HG03432 (cell line): ENCODE measurements at regions not wholly inside any gene's neighbourhood (a gene's known extent, or its start where the extent isn't known, plus 50 kb on each side); places are given as distances from the start of the nearest gene placed in this dataset.

Experiments used
- ATAC-seq: cut with Tn5 transposase; IDR thresholded peaks from one replicate; pipeline ENCODE4 v1.9.1; 2021; ENCODE audit warnings: mild to moderate bottlenecking, moderate library complexity; ENCODE audit not compliant: unreplicated experiment

DNA sequence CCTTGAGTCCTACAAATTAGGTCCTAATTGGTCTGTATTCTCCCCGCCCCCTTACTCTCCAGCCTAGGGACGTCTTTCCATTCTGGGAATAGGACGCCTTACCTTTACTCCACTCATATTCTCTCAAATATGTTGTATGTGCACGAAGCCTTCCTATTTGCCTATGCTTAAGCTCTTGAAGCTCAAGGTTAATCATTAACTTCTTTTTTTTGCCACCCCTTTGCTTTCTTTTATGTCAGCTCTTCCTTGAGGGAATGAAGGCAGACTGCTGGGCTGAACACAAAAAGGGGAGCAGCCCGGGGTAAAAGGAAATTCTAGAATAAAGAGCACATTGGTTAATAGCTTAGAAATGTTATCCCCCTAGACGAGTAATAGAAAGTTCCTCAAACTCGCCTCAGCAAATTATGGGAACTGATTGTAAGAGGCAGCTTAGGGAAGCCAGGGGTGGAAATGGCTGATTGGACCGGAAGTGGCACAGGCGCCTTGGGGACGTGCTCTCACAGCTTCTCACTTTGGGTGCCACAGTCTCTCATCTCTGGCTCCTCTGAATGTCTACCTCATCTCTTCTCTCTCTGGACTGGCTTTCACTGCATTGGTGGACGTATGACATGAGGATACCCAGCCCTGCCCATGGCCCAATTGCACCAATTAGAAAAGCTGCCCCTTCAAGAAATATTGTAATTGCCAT, 122.3 kb upstream of the IL12B start:
- no peak for ATAC-seq

DNA sequence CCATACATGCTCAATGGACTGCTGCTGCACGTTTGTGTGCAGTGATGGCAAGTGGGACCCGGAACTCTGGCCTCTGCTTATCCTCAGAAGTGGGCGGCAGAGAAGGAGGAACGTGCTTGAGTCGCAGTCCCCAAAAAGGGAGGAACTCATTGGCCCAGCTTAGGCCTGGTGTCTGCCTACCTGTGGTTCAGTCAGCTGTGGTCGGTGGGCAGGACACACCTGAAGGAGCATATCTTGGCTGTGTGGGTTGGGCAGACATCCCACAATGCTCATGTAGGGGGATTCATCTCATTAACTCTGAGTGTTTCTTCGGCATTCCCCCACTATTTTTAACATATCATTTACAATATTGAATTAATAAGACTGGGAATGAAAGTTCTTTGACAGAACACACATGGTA, 122.9 kb upstream of the IL12B start:
- no peak for ATAC-seq

DNA sequence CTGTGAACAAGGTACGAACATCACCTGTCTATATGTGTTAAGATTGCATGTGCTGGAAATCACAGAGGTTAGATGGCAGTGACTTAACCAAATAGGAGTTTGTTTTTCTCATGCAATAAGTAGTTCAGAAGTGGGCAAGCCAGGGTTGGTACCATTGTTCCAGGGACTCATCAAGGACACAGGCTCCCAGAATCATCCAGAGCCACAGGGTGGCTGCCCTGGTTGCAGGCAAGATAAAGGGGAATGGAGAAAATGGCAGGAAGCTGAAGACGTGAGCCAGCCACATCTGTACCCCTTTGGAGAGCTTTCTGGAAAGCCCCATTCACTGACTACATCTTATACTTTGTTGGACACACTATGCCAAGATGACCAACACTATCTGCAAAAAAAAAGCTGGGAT, 126.0 kb upstream of the IL12B start:
- peak; percentile 5 for ATAC-seq

DNA sequence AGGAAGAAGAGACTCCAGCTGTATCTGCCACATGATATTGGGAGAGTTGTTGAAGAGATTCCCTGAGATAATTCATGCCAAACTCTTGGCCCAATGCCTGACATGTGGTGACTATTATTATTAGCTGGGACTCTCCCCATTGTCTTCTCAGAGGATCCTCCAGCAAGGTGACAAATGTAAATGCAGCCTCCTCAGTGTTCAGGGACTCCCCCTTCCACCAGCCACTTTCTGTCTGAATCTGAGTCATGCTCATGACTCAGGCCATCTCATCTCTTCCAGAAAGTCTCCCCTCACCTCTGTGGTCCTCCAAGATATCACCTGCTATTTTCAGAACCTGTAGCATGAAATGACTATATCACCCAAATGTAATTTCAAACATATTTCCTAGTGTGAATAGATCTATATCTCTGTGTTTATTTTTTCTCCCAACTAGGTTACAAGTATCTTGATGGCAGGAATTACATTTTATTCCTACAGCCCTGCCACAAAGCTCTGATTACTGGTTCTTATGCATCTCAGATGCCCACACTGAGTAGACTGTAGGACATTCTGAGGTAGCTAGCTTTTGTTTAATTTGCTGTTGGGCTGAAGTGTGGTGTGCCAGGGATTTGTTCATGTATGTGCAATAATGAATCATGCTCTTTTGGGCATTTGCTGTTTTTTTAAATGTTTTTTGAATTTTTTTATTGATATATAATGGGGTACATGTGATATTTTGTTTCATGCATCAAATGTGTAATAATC, 126.6 kb upstream of the IL12B start:
- ATAC-seq: peak; percentile 86

DNA sequence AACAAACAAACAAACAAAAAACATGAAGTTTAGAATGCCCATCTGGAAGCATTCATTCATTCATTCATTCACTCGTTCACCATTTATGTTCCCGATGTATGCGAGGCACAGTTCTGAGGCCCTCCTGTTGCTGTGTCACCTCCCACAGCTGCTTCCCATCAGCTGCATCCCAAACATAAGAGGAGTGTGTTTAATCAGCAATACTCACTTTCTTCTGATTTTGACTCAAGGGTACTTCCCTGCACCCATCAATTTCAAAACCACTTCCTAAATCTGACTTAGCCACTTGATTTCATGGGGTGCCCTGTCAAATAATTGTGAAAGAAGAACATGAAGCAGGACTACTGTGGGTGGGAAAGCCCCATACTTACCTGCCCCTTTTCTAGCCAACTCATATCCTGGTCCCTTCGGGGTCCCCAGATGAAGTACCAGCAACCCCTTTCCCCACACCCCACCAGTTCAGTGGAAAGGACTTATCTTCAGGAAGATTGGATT, 128.0 kb upstream of the IL12B start:
- ATAC-seq: peak; percentile 49

DNA sequence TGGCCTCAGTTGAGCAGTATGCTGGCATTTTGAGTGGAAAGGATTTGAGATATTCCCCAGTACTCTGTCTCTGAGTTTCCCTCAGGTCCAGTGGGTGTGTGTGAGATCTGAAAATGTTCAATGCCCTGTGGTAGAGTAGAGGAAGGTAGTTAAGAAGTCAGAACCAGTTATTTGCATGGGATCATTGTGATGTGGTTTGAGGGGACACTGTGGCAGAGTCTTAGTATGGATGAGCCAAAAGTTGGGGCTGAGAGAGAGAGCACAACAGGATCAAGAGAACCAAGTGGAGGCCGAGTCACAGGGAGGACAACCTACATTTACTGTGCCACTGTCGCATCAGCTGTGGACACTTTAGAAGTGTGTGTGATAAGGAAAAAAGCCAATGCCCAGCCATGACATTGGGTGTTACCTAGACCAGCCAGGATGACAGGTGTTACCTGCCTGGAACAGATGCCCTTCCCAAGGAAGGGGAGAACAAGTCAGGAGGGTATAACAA, 128.9 kb upstream of the IL12B start:
- ATAC-seq: no peak

DNA sequence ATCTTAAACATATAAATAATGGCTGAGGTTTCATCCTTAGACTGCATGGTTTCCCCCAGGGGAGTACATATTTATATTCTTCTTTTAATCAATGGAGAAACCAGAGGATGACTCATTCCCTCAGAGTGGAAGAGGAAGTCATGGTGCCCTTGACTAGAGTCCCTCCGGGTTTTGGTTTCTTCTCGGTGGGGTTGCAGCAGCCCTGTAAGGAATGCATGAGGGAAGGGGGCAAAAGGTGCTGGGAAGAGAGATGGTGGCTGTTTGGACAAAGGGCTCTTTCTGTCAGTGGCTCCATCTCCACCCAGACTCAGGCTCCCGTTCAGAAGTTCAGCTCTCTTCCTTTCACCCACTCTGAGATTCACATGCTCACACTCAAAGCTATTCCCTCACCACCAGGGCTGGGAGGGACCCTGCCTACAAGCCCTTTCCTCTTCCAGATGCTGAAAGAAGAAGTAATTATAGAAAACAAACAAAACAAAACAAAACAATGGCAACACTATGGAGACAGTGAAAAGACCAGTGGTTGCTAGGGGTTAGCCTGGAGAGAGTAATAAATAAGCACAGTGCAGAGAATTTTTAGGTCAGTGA, 129.8 kb upstream of the IL12B start:
- peak; percentile 18 for ATAC-seq

DNA sequence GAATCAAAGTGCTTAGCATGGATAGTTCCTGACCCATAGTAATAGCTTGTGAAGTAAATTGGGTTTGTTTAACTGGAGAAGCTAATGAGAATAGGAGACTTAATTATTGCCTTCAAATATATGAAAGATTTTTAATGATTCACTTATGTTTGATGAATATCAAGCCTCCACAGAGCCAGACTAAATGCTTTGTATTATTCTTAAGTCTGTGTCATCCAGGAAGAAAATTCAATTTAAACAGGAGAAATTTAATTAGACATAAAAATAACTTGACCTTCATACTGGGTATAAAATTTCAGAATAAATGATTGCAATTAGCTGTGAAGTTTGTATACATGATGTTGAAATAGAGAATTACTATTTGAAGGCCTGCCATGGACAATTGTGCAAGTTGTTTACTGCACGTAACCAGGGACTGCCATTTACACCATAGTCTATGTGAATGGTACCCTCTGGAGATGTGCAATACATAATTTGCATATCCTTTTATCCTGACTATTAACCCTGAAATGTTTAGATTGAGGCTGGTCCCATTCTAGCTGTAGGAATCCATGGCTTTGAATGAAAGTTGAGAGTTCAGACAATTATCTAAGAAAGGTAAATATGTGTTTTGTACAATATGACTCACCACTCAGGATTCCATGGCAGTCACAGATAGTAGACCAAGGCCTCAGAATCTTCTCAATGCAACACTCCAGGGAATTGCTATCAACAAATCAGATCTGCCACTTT, 133.5 kb upstream of the IL12B start:
- no peak for ATAC-seq

DNA sequence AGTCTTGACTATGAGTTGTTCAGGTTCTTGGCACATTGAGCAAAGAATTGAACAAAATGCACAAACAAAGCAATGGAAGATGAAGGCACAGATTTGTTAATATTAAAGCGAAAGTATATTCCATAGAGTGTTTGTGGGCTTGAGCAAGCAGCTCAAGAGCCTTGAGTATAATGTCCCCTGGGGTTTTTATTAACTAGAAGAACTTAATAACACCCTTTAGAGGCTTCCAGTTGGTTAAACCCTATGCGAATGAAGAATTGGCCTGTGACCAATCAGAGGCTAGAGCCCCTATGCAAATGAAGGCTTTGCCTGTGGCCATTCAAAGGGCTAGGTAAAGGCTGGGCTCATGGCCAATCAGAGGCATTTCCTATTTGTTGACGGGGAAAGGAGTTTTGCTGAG, 135.3 kb upstream of the IL12B start:
- no peak for ATAC-seq

DNA sequence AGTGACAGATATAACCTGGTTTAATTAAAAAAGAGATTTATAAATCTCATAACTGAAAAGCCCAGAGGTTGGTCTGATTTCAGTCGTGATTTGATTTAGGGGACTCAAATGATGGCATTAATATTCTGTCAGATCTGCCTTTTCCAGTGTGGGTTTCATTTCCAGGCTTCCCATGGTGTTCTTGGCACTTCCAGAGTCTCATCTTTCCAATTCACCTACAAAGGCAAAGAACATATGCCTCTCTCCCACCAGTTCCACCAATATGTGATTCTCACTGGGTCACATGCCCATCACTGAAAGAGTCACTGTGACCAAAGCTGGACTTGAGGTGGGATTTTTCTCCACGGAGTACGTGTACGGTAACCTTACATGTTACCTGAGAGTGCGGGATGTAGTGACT, 137.4 kb upstream of the IL12B start:
- no peak for ATAC-seq

DNA sequence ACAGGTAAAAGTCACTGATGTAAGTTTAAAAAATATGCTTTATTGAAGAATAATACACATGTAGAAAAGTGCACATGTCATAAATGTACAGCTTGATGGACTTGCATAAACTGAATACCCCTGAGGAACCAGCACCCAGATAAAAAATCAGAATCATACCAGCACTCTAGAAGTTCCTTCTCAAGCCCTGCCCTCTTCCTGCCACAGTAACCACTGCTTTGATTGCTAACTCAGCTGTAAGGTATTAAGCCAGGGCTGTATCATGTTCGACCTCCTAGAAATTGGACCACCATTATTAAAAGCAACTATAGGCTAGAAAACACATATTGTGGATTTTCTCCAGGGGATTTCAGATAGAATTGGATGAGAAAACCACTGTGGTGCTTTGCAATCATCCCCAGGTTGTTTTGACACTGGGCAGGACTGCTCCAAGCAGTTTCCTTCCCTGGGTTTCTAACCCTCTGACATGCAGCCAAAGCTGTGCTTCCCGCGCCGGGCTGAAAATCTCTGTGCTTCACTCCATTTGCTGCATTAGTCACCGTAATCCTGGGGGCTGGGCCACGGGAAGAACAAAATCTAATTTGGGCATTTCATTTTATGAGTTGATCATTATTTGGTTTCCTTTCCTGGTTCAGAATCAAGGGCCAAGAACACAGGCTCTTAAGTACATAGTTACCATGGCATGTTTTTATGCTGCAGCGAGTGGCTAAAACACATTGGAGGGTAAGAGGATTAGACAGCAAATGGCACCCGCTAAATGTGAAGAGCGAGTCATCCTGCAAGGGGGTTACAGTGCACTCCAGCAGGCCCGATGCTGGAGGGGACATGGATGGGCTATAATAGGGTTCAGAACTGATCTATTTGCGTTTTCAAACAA, 139.4 kb upstream of the IL12B start:
- peak; percentile 85 for ATAC-seq

DNA sequence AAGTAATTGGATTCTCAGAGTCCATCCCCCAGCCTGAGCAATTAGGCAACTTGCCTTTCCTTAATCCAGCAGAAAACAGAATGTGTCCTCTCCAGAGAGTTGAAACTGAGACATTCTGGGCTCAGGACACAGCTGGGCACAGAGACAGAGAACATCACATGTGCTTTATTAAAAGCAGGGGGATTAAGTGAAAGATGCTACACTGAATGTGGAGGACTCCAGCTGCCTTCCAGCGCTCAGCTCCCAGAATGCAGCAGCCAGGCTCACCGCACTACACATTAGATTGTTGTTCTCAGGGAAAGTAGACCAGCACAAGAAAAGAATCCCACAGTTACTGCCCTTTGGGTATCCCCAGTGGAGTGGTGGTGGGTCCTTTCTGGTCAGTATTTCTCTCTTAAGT, 141.6 kb upstream of the IL12B start:
- no peak for ATAC-seq

DNA sequence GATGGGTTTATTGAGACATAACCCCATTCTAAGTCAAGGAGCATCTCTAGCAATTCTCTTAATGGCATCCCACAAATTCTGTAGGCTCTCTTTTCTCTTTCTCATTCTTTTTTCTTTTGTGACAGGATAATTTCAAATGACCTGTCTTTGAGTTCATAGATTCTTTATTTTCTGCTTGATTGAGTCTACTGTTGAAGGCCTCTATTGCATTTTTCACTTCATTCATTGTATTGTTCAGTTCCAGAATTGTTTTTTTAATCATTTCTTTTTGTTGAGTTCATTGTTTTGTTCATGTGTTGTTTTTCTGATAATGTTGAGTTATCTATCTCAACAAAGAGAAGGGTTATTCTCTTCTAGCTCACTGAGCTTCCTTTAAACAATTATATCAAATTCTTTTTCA, 144.7 kb upstream of the IL12B start:
- no peak for ATAC-seq

DNA sequence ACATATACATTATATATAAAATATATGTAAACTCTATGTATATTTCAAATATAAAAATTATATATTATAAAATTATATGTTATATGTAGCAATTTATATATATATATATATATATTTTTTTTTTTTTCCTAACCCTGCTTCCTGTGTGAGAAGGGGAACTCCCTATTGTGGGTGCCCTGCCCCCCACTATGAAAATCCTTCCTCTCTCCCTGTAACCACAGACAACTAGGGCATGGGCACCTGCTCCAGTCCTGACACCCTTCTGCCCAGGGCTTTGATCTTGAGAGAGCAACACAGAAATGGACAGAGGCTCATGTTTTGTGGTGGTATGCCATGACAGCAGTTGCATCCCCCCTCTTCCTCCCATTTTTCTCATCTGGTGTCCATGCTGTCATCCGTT, 148.7 kb upstream of the IL12B start:
- ATAC-seq: no peak

DNA sequence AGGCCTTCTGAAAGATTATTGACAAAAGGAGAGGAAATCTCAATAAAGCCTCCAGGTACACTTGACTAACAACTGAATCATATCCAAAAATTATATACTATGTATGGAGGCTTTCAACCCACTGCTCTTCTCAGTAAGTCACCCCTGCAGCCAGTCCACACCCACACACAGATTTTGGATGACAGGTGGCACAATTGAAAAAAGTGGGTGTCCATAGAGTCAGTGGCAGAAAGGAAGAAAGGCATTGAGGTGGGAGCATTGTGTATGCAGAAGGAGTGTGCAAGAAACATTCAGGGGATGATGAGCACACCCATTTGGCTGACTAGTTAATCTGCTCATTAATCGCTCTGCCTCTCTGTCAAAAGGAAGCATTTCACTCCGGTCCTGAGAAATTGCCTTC, 150.6 kb upstream of the IL12B start:
- no peak for ATAC-seq

DNA sequence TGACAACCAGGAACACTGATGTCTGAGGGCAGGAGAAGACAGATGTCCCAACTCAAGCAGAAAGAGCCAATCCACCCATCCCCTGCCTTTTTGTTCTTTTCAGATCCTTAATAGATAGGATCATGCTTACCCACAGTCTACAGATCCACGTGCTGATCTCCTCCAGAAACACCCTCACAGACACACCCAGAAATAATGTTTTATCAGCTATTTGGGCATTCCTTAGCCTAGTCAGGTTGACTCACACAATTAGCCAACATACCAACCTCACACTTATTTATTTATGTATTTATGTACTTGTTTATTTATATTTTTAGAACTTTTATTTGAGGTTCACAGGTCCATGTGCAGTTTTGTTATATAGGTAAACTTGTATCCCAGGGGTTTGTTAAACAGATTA, 151.5 kb upstream of the IL12B start:
- no peak for ATAC-seq

DNA sequence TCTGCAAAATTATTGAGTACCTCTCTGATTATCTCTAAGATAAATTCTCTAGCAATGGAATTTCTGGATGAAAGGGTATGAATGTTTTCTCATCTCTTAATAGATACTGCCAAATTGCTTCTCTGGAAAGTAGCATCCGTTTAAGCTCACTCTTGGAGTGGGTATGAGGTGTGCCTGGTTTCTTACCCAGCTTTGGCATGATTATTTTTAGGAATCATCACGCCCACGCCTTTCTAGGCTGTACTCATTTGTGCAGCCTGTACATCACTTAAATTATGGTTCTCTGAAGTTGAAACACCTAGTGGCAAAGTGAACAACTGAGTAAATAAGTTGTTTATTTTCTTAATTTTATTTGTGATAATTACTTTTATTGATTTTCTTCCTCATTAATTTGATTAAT, 156.5 kb upstream of the IL12B start:
- ATAC-seq: no peak

DNA sequence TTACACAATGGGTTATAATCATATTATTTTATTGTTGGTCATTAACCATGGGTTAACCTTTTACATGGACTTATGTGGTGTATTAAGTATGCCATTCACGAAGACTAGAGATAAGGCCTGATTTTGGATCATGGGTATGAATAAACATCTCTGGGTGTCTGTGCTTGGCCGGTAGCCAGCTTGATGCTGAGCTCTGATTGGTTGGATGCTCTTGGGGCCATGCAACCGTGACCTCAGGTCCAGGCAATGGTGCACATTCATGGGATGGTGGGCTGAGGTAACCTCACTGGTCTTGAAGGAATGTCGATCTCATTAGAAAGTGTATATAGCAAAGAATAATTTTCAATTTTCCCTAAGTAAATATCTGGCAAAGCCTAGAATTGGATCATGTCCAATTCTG, 158.2 kb upstream of the IL12B start:
- ATAC-seq: no peak

DNA sequence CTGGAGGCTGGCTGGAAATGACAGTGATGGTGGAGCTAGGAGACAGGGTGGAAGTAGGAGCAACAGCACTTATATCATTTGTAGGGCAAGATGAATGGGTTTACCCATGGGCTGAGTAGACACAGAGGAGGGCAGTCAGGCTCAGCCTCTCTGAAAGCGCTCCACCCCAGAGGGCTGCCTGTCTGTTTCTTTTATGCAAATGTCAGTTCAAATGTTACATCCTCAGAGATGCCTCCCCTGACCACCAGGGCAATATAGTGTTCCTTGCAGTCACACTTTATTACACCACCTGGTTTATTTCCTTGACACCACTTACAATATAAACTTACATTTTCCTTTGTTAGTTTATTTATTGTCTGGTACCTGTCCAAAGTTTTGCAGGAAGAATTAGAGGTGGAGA, 159.5 kb upstream of the IL12B start:
- ATAC-seq: peak; percentile 46

DNA sequence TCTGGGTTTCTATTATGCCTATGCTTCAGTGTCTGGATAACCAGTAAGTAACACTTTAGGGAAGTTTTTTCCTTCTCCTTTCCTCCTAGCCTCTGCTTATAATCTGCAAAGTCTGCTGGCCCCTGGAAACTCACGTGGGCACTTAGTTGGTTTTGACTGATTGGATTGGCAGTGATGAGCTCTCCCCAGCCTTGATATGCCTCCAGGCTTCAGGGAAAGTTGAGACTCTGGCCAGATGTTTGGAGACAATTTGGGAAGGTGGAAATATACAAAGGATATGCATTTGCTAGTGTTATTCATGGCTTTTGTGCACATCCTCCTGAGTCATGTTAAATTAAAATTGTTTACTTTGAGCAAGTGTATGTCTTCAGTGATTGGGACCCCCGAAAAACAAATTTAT, 160.2 kb upstream of the IL12B start:
- no peak for ATAC-seq
